HepG2 (cell line): ENCODE measurements at regions not wholly inside any gene's neighbourhood (a gene's known extent, or its start where the extent isn't known, plus 50 kb on each side); places are given as distances from the start of the nearest gene placed in this dataset.

Source experiments
- ATAC-seq: fragments of 200-7000 bp; cut with Tn5 transposase; 3 replicates; pipeline ENCODE4 v1.9.1; 2020; ENCODE audit warnings: mild to moderate bottlenecking, moderate library complexity
- BruUV-seq: library from RNA; stranded (reverse); fragments of 400-500 nt; replicated peaks from 2 replicates; lab custom pipeline; 2021; lab: Mats Ljungman, UMichigan
- CTCF ChIA-PET: fragments of 300-600 bp; formaldehyde crosslinking; extraction: SDS; loops from one replicate; lab custom pipeline; 2021; ENCODE audit warnings: low total read pairs, inconsistent platforms, low intra/inter-chr PET ratio; lab: Yijun Ruan, JAX
- POLR2A ChIA-PET: fragments of 350-600 bp; sonication (Branson Sonifier 250); formaldehyde crosslinking; loops from one replicate; lab custom pipeline; 2020; ENCODE audit warnings: antibody characterized with exemption, inconsistent platforms; lab: Yijun Ruan, JAX
- DNase-seq: peaks from one replicate; pipeline ENCODE4 v3.0.0-alpha.2; 2015; ENCODE audit warnings: low spot score
- FAIRE-seq: peaks from 3 replicates; lab custom pipeline; 2011; peaks lifted over from hg19 to GRCh38; lab: Jason Lieb, UNC
- H2AFZ ChIP-seq: one replicate; pipeline ENCODE4 v1.6.1; 2011; ENCODE audit warnings: low read length, inconsistent platforms
- H3K27ac ChIP-seq: fragments of 300-600 bp; 3 replicates; pipeline ENCODE4 v1.8.0; 2011; ENCODE audit warnings: mixed run types, mild to moderate bottlenecking, mixed read lengths, low read length, inconsistent platforms; ENCODE audit not compliant: insufficient read depth; ENCODE audit errors: extremely low read length
- H3K27me3 ChIP-seq, 2 experiments: fragments of 200-600 bp in 1 of 2; 2 replicates in 1 of 2; 3 replicates in 1 of 2; pipeline versions ENCODE4 v1.6.0 to v1.8.0; 2011; ENCODE audit warnings: low read length in 2 of 2, mild to moderate bottlenecking in 2 of 2, moderate library complexity in 2 of 2, inconsistent platforms in 1 of 2; ENCODE audit not compliant: insufficient read depth in 2 of 2, control insufficient read depth in 1 of 2
- H3K36me3 ChIP-seq, 2 experiments: fragments of 200-600 bp in 1 of 2; replicated peaks in 1 of 2; 2 replicates in 1 of 2; 3 replicates in 1 of 2; pipeline versions ENCODE4 v1.5.1 to v1.8.0; 2011; ENCODE audit warnings: low read length in 2 of 2, inconsistent platforms in 1 of 2; ENCODE audit not compliant: insufficient read depth in 2 of 2, control insufficient read depth in 1 of 2
- H3K4me1 ChIP-seq: 2 replicates; pipeline ENCODE4 v1.5.1; 2012; ENCODE audit warnings: low read length, inconsistent platforms; ENCODE audit not compliant: insufficient read depth
- H3K4me2 ChIP-seq: 2 replicates; pipeline ENCODE4 v1.6.0; 2011; ENCODE audit warnings: low read depth, low read length, inconsistent platforms
- H3K4me3 ChIP-seq, 3 experiments: fragments of 200-600 bp in 1 of 3; sonication (generic), shearing (Covaris generic) in 1 of 3; replicated peaks in 1 of 3; 2 replicates each; pipeline ENCODE4 v1.5.1; 2011 to 2016; ENCODE audit warnings: low read length in 3 of 3, inconsistent platforms in 2 of 3, low read depth in 2 of 3, mild to moderate bottlenecking in 2 of 3, control low read depth in 1 of 3, mixed read lengths in 1 of 3; ENCODE audit not compliant: insufficient read depth in 1 of 3
- H3K79me2 ChIP-seq: one replicate; pipeline ENCODE4 v1.6.1; 2011; ENCODE audit warnings: low read length, inconsistent platforms; ENCODE audit not compliant: insufficient read depth
- H3K9ac ChIP-seq: 2 replicates; pipeline ENCODE4 v1.6.0; 2011; ENCODE audit warnings: mild to moderate bottlenecking, low read depth, low read length, inconsistent platforms; ENCODE audit not compliant: insufficient read depth
- H3K9me3 ChIP-seq: 2 replicates; pipeline ENCODE4 v1.5.1; 2012; ENCODE audit warnings: mild to moderate bottlenecking, low read length
- H4K20me1 ChIP-seq: 2 replicates; pipeline ENCODE4 v1.6.0; 2011; ENCODE audit warnings: inconsistent platforms, mild to moderate bottlenecking, low read length, moderate library complexity; ENCODE audit not compliant: insufficient read depth
- GATAD1 ChIP-seq: IDR thresholded peaks from 2 replicates; pipeline ENCODE4 v1.6.1; 2016; ENCODE audit warnings: missing genetic modification reagents, missing compliant biosample characterization
- RFX5 ChIP-seq: IDR thresholded peaks from 2 replicates; pipeline ENCODE4 v1.6.1; 2011; ENCODE audit warnings: low read depth, low read length, improper control_type of control experiment
- RFXANK ChIP-seq: IDR thresholded peaks from 2 replicates; pipeline ENCODE4 v1.6.1; 2016
- SMAD9 ChIP-seq: sonication (generic); formaldehyde crosslinking; IDR thresholded peaks from 2 replicates; pipeline ENCODE4 v1.5.1; 2020; ENCODE audit warnings: mild to moderate bottlenecking, missing genetic modification reagents
- SRY ChIP-seq: sonication (generic); formaldehyde crosslinking; IDR thresholded peaks from 2 replicates; pipeline ENCODE4 v1.8.0; 2022; ENCODE audit warnings: mild to moderate bottlenecking, missing genetic modification reagents
- STAG1 ChIP-seq: sonication (generic); formaldehyde crosslinking; IDR thresholded peaks from 2 replicates; pipeline ENCODE4 v1.4.0; 2020; ENCODE audit warnings: missing genetic modification reagents
- TCF7 ChIP-seq: sonication (generic); IDR thresholded peaks from 2 replicates; pipeline ENCODE4 v1.6.1; 2016; ENCODE audit warnings: antibody characterized with exemption, low read depth
- ZNF451 ChIP-seq: sonication (generic); formaldehyde crosslinking; IDR thresholded peaks from 2 replicates; pipeline ENCODE4 v1.5.0; 2020; ENCODE audit warnings: mild to moderate bottlenecking, missing genetic modification reagents
- ZNF644 ChIP-seq: IDR thresholded peaks from 2 replicates; pipeline ENCODE4 v1.6.1; 2016; ENCODE audit warnings: low read depth
- WGBS: methylation state at CpG from one replicate; pipeline ENCODE4 v1.1.6; 2017; ENCODE audit warnings: low lambda C conversion rate; 5-methylcytosine and 5-hydroxymethylcytosine counted together
- in situ Hi-C: cut with HindIII; loops from 2 replicates; pipeline ENCODE4 v1.10.0; 2017; ENCODE audit warnings: low pct_unique_long_range_greater_than_20kb; ENCODE audit not compliant: extremely low pct_ligation_motif_present
- intact Hi-C: fragments of 100-400 bp; cut with micrococcal nuclease; formaldehyde crosslinking; loops from one replicate; pipeline ENCODE4 v1.10.0; 2022; ENCODE audit not compliant: unreplicated experiment
- TF ChIP-seq, protein P1 (sequence below): sonication (generic); formaldehyde crosslinking; IDR thresholded peaks from 2 replicates; pipeline ENCODE4 v1.5.0; 2020; ENCODE audit warnings: mild to moderate bottlenecking, missing genetic modification reagents, moderate library complexity
- TF ChIP-seq, protein P2 (sequence below): IDR thresholded peaks from 2 replicates; pipeline ENCODE4 v1.6.1; 2016; ENCODE audit warnings: missing compliant biosample characterization, missing genetic modification reagents, borderline replicate concordance

DNA sequence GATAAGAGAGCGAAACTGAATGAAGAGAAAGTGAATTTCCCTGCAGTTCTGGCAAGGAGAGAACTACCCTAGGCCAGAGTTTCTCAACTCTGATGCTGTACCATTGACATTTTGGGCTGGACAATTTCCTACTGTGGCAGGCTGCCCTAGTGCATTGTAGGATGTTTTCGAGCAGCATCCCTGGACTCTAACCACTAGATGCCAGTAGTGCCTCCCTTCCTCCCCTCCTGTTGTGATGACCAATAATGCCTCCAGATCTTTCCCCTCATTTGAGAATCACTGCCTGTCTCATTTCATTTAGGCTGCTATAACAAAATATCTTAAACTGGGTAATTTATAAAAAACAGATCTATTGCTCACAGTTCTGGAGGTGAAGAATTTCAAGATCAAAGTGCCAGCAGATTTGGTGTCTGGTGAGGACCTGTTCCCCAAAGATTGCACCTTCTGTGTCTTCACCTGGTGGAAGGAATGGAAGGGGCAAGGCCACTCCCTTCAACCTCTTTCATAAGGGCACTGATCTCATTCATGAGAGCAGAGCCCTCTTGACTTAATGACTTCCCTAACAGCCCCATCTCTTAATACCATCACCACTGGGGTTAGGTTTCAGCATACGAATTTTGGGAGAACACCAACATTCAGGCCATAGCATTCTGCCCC, 188.9 kb upstream of the MEIS2 start:
- CTCF ChIA-PET: interaction anchor here (0.8 kb wide), 1 partner anchor 591 kb away, joined by 3 read pairs; no protein-coding TSS in a partner anchor
- Histone ChIP-seq H3K36me3 (no peaks in the 10 kb centered on the region), H3K27me3 (no peaks in the 10 kb centered on the region), H3K9ac (no peak overlapping the region), H3K4me2 (no peak overlapping the region), H3K4me1 (no peaks in the 10 kb centered on the region), H3K27ac (no peak overlapping the region), H3K9me3 (no peaks in the 10 kb centered on the region), H3K4me3 (no peak overlapping the region), H2AFZ (no peak overlapping the region), H4K20me1 (no peaks in the 10 kb centered on the region), H3K79me2 (no peaks in the 10 kb centered on the region)
- FAIRE-seq (no peak), ATAC-seq (peak; percentile 75), DNase-seq (peak; percentile 1)
- BruUV-seq: no TSS peak
- intact Hi-C loops (no loop called here), in situ Hi-C loops (no loop called here)
- 3% methylated on average over 3 of the region's 3 CpGs for WGBS
- TF ChIP-seq TCF7 (no peak), SRY (no peak), ZNF451 (CRISPR knock-in tag) (no peak), GATAD1 (CRISPR knock-in tag) (no peak), SMAD9 (no peak), RFX5 (no peak), ZNF644 (CRISPR knock-in tag) (no peak), STAG1 (0 out of 2 replicates have a peak, but pooled peaks have one; percentile 17), RFXANK (CRISPR knock-in tag) (no peak)
- TF ChIP-seq, protein P1, sequence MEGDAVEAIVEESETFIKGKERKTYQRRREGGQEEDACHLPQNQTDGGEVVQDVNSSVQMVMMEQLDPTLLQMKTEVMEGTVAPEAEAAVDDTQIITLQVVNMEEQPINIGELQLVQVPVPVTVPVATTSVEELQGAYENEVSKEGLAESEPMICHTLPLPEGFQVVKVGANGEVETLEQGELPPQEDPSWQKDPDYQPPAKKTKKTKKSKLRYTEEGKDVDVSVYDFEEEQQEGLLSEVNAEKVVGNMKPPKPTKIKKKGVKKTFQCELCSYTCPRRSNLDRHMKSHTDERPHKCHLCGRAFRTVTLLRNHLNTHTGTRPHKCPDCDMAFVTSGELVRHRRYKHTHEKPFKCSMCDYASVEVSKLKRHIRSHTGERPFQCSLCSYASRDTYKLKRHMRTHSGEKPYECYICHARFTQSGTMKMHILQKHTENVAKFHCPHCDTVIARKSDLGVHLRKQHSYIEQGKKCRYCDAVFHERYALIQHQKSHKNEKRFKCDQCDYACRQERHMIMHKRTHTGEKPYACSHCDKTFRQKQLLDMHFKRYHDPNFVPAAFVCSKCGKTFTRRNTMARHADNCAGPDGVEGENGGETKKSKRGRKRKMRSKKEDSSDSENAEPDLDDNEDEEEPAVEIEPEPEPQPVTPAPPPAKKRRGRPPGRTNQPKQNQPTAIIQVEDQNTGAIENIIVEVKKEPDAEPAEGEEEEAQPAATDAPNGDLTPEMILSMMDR (CRISPR knock-in tag): peak; percentile 35
- TF ChIP-seq, protein P2, sequence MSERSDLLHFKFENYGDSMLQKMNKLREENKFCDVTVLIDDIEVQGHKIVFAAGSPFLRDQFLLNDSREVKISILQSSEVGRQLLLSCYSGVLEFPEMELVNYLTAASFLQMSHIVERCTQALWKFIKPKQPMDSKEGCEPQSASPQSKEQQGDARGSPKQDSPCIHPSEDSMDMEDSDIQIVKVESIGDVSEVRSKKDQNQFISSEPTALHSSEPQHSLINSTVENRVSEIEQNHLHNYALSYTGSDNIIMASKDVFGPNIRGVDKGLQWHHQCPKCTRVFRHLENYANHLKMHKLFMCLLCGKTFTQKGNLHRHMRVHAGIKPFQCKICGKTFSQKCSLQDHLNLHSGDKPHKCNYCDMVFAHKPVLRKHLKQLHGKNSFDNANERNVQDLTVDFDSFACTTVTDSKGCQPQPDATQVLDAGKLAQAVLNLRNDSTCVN (CRISPR knock-in tag): no peak
- POLR2A ChIA-PET: no interaction called here
